ENCODE measurements at regions not wholly inside any gene's neighbourhood (a gene's known extent, or its start where the extent isn't known, plus 50 kb on each side); places are given as distances from the start of the nearest gene placed in this dataset.

GRCh38 chr18:77894060-77894459, 644.4 kb downstream of the GALR1 start:
- Histone ChIP-seq H3K79me2 (ENCODE audit: insufficient read depth) (no peaks in the 10 kb centered on the region), H4K20me1 (ENCODE audit: insufficient read depth) (no peaks in the 10 kb centered on the region), H3K27ac (no peak overlapping the region), H3K4me1 (ENCODE audit: insufficient read depth) (no peaks in the 10 kb centered on the region), H3K36me3 (ENCODE audit: low read depth) (no peaks in the 10 kb centered on the region), H3K9me3 (ENCODE audit: low read depth) (no peaks in the 10 kb centered on the region), H3K9me2 (ENCODE audit: insufficient read depth) (no peaks in the 10 kb centered on the region), H2AFZ (no peak overlapping the region), H3K9ac (no peak overlapping the region), H3F3A (ENCODE audit: insufficient read depth) (no peaks in the 10 kb centered on the region), H3K27me3 (replicated peaks; ENCODE audit: insufficient read depth) (no peaks in the 10 kb centered on the region), H3K4me3 (no peak overlapping the region), H3K4me2 (ENCODE audit: unreplicated experiment) (no peak overlapping the region)
- in situ Hi-C loops (cut with MboI) = no loop called here
- DNase-seq = no peak
- 36 to 39% methylated on average over 6 of the region's 6 CpGs for WGBS, 2 experiments (ENCODE audit: low coverage in 1 of 2, low lambda C conversion rate in 2 of 2, missing lambda C conversion rate in 2 of 2)
- TF ChIP-seq EZH2 (IDR thresholded peaks at IDR 0.05; ENCODE audit: insufficient read depth, poor library complexity, severe bottlenecking) = no peak
- TF ChIP-seq EZH2phosphoT487 (IDR thresholded peaks at IDR 0.05; ENCODE audit: insufficient read depth, low read depth) = no peak

GRCh38 chr18:77895250-77895649, 645.6 kb downstream of the GALR1 start:
- H3K36me3 ChIP-seq (ENCODE audit: low read depth) = no peaks in the 10 kb centered on the region
- no peaks in the 10 kb centered on the region for H3K9me3 ChIP-seq (ENCODE audit: low read depth)
- no peaks in the 10 kb centered on the region for H3K27me3 ChIP-seq (replicated peaks; ENCODE audit: insufficient read depth)
- H3K4me3 ChIP-seq = no peak overlapping the region
- no peaks in the 10 kb centered on the region for H3K9me2 ChIP-seq (ENCODE audit: insufficient read depth)
- no peaks in the 10 kb centered on the region for H3K4me1 ChIP-seq (ENCODE audit: insufficient read depth)
- H3K9ac ChIP-seq = no peak overlapping the region
- no peak for TF ChIP-seq EZH2 (IDR thresholded peaks at IDR 0.05; ENCODE audit: insufficient read depth, poor library complexity, severe bottlenecking)
- TF ChIP-seq EZH2phosphoT487 (IDR thresholded peaks at IDR 0.05; ENCODE audit: insufficient read depth, low read depth) = no peak
- no peak overlapping the region for H3K27ac ChIP-seq
- H3K4me2 ChIP-seq (ENCODE audit: unreplicated experiment) = no peak overlapping the region
- H2AFZ ChIP-seq = no peak overlapping the region
- WGBS, 2 experiments (ENCODE audit: low coverage in 1 of 2, low lambda C conversion rate in 2 of 2, missing lambda C conversion rate in 2 of 2) = 44 to 52% methylated on average over 6 of the region's 6 CpGs
- H4K20me1 ChIP-seq (ENCODE audit: insufficient read depth) = no peaks in the 10 kb centered on the region
- H3F3A ChIP-seq (ENCODE audit: insufficient read depth) = no peaks in the 10 kb centered on the region
- no peak for DNase-seq
- in situ Hi-C loops (cut with MboI) = no loop called here
- H3K79me2 ChIP-seq (ENCODE audit: insufficient read depth) = no peaks in the 10 kb centered on the region

DNA sequence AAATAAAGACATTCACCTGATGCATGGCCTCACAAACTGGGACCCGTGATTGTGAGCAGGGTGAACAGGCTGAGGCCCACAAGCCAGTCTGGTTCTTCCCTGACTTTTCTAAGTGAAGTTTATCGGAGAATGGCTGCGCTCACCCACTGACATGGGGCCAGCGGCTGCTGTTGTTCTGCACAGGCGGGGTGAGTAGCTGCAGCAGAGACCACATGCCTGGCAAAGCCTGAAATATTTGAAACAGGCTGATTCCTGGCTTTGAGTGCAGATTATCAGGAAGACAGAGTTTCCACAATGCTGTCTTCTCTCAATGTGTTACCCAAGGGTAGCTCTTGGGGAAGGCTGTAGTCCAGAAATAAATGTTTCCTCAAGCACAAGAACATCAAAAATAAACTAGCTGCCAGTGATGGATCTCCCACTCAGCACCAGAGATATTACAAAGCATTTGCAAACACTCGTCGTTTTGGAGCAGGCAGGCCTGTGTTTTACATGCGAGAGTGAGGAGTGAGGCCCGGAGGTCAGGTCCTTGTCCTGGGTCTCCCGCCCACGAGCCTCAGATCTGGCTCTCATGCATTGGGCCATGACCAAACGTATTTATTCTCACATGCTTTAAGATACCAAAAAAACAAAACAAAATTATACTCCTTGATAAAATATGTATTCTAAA, 647.1 kb downstream of the GALR1 start:
- Histone ChIP-seq H3K4me3 (no peak overlapping the region), H2AFZ (no peak overlapping the region), H3K4me1 (ENCODE audit: insufficient read depth) (no peaks in the 10 kb centered on the region), H3K4me2 (ENCODE audit: unreplicated experiment) (no peak overlapping the region), H3K9ac (no peak overlapping the region), H3K27ac (no peak overlapping the region), H3K27me3 (replicated peaks; ENCODE audit: insufficient read depth) (no peaks in the 10 kb centered on the region), H3K36me3 (ENCODE audit: low read depth) (no peaks in the 10 kb centered on the region), H3K9me2 (ENCODE audit: insufficient read depth) (no peaks in the 10 kb centered on the region), H3K79me2 (ENCODE audit: insufficient read depth) (no peaks in the 10 kb centered on the region), H3K9me3 (ENCODE audit: low read depth) (no peaks in the 10 kb centered on the region), H4K20me1 (ENCODE audit: insufficient read depth) (no peaks in the 10 kb centered on the region), H3F3A (ENCODE audit: insufficient read depth) (no peaks in the 10 kb centered on the region)
- in situ Hi-C loops (cut with MboI) = no loop called here
- TF ChIP-seq EZH2 (IDR thresholded peaks at IDR 0.05; ENCODE audit: insufficient read depth, poor library complexity, severe bottlenecking) (no peak), EZH2phosphoT487 (IDR thresholded peaks at IDR 0.05; ENCODE audit: insufficient read depth, low read depth) (no peak)
- no peak for DNase-seq
- WGBS, 2 experiments (ENCODE audit: low coverage in 1 of 2, low lambda C conversion rate in 2 of 2, missing lambda C conversion rate in 2 of 2) = 5% methylated on average over 12 of the region's 12 CpGs

GRCh38 chr18:77897606-77898005, 648.0 kb downstream of the GALR1 start:
- H3K9me2 ChIP-seq (ENCODE audit: insufficient read depth) = no peaks in the 10 kb centered on the region
- in situ Hi-C loops (cut with MboI) = no loop called here
- no peaks in the 10 kb centered on the region for H3F3A ChIP-seq (ENCODE audit: insufficient read depth)
- H3K4me1 ChIP-seq (ENCODE audit: insufficient read depth) = no peaks in the 10 kb centered on the region
- H4K20me1 ChIP-seq (ENCODE audit: insufficient read depth) = no peaks in the 10 kb centered on the region
- H3K9me3 ChIP-seq (ENCODE audit: low read depth) = no peaks in the 10 kb centered on the region
- H3K36me3 ChIP-seq (ENCODE audit: low read depth) = no peaks in the 10 kb centered on the region
- H3K4me3 ChIP-seq = no peak overlapping the region
- no peak overlapping the region for H3K9ac ChIP-seq
- DNase-seq = no peak
- no peak overlapping the region for H2AFZ ChIP-seq
- H3K27me3 ChIP-seq (replicated peaks; ENCODE audit: insufficient read depth) = no peaks in the 10 kb centered on the region
- WGBS, 2 experiments (ENCODE audit: low coverage in 1 of 2, low lambda C conversion rate in 2 of 2, missing lambda C conversion rate in 2 of 2) = 41 to 49% methylated on average over 8 of the region's 8 CpGs
- no peak overlapping the region for H3K27ac ChIP-seq
- no peak for TF ChIP-seq EZH2 (IDR thresholded peaks at IDR 0.05; ENCODE audit: insufficient read depth, poor library complexity, severe bottlenecking)
- no peak for TF ChIP-seq EZH2phosphoT487 (IDR thresholded peaks at IDR 0.05; ENCODE audit: insufficient read depth, low read depth)
- H3K4me2 ChIP-seq (ENCODE audit: unreplicated experiment) = no peak overlapping the region
- no peaks in the 10 kb centered on the region for H3K79me2 ChIP-seq (ENCODE audit: insufficient read depth)
